Caco-2 (cell line): ENCODE measurements at regions not wholly inside any gene's neighbourhood (a gene's known extent, or its start where the extent isn't known, plus 50 kb on each side); places are given as distances from the start of the nearest gene placed in this dataset.

Experiments used
- BruUV-seq: library from RNA; stranded (reverse); fragments of 400-500 nt; replicated peaks from 2 replicates; lab custom pipeline; 2021; lab: Mats Ljungman, UMichigan
- CTCF ChIA-PET: fragments of 300-600 bp; sonication (Branson Sonifier 250); formaldehyde crosslinking; loops from one replicate; lab custom pipeline; 2022; ENCODE audit warnings: antibody characterized with exemption; lab: Charles Lee
- POLR2A ChIA-PET: fragments of 300-600 bp; sonication (Branson Sonifier 250); formaldehyde crosslinking; loops from one replicate; lab custom pipeline; 2022; ENCODE audit warnings: antibody characterized with exemption; lab: Charles Lee
- DNase-seq, 2 experiments: peaks; one replicate each; pipeline versions ENCODE4 v3.0.0 to v3.0.0-alpha.2; 2020 to 2022
- H3K27me3 ChIP-seq: replicated peaks from 2 replicates; pipeline ENCODE4 v1.6.0; 2011; ENCODE audit warnings: low read length; ENCODE audit not compliant: control insufficient read depth, insufficient read depth
- H3K36me3 ChIP-seq: 2 replicates; pipeline ENCODE4 v1.5.1; 2011; ENCODE audit warnings: low read length; ENCODE audit not compliant: control insufficient read depth, insufficient read depth
- H3K4me1 ChIP-seq: fragments of 250-450 bp; sonication (Bioruptor Pico); 2 replicates; pipeline ENCODE4 v1.5.1; 2020; ENCODE audit warnings: mild to moderate bottlenecking
- H3K4me3 ChIP-seq: 2 replicates; pipeline ENCODE4 v1.5.1; 2011; ENCODE audit warnings: low read depth, mild to moderate bottlenecking, control low read depth, low read length
- H3K9me3 ChIP-seq: fragments of 250-450 bp; sonication (Bioruptor Pico); 2 replicates; pipeline ENCODE4 v1.5.1; 2020; ENCODE audit warnings: mild to moderate bottlenecking, moderate library complexity
- H3K27ac Mint-ChIP-seq: one replicate; pipeline ENCODE4 v1.8.0; 2022; ENCODE audit warnings: mixed read lengths; ENCODE audit not compliant: unreplicated experiment
- H3K27me3 Mint-ChIP-seq: one replicate; pipeline ENCODE4 v1.8.0; 2022; ENCODE audit warnings: mixed read lengths; ENCODE audit not compliant: insufficient read depth, unreplicated experiment
- H3K36me3 Mint-ChIP-seq: one replicate; pipeline ENCODE4 v1.8.0; 2022; ENCODE audit warnings: mild to moderate bottlenecking, mixed read lengths; ENCODE audit not compliant: insufficient read depth, unreplicated experiment
- H3K4me1 Mint-ChIP-seq: one replicate; pipeline ENCODE4 v1.8.0; 2022; ENCODE audit warnings: low read depth, mixed read lengths; ENCODE audit not compliant: unreplicated experiment
- H3K4me3 Mint-ChIP-seq: one replicate; pipeline ENCODE4 v1.8.0; 2022; ENCODE audit warnings: mild to moderate bottlenecking, moderate library complexity, mixed read lengths; ENCODE audit not compliant: unreplicated experiment
- H3K9me3 Mint-ChIP-seq: one replicate; pipeline ENCODE4 v1.8.0; 2022; ENCODE audit warnings: mixed read lengths; ENCODE audit not compliant: unreplicated experiment
- CTCF ChIP-seq, 2 experiments: fragments of 200-600 bp in 1 of 2; IDR thresholded peaks; 1 replicate in 1 of 2; 2 replicates in 1 of 2; pipeline versions ENCODE4 v1.5.1 to v1.8.0; 2011 to 2022; ENCODE audit warnings: antibody characterized with exemption in 1 of 2, control low read depth in 1 of 2, inconsistent platforms in 1 of 2, low read depth in 1 of 2, low read length in 1 of 2, mild to moderate bottlenecking in 1 of 2, moderate library complexity in 1 of 2; ENCODE audit not compliant: insufficient read depth in 1 of 2, severe bottlenecking in 1 of 2, unreplicated experiment in 1 of 2
- intact Hi-C: fragments of 100-400 bp; cut with micrococcal nuclease; formaldehyde crosslinking; loops from one replicate; pipeline ENCODE4 v1.10.0; 2022; ENCODE audit not compliant: unreplicated experiment

DNA sequence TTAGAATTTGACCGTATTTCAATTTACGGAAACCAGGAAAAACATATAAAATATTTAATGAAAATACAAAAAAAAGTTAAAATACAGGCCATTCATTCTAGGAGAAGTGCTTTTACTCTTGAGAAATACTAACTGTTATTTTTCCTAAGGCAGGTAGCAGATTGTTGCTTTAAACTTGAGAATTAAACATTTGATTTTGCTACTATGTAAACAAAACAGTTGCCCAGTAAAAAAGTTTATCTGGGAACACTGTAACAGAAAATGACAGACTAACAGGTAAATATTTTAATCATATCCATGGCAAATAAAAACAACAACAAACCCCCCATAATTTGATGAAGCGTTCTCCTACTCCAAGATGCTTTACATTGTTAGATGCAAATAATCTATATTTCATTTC lies 350.5 kb downstream of the CRPPA start:
- Histone ChIP-seq H3K4me1 (no peaks in the 10 kb centered on the region), H3K27me3 (no peaks in the 10 kb centered on the region), H3K9me3 (no peaks in the 10 kb centered on the region), H3K36me3 (no peaks in the 10 kb centered on the region), H3K4me3 (no peak overlapping the region)
- no peak for DNase-seq
- ChIA-PET POLR2A (no interaction called here), CTCF (no interaction called here)
- Mint-ChIP-seq H3K27me3 (no peaks in the 10 kb centered on the region), H3K4me1 (no peaks in the 10 kb centered on the region), H3K4me3 (no peak overlapping the region), H3K9me3 (no peaks in the 10 kb centered on the region), H3K27ac (no peak overlapping the region), H3K36me3 (no peaks in the 10 kb centered on the region)
- no peak for TF ChIP-seq CTCF (IDR thresholded peaks at IDR 0.05; ENCODE audit: insufficient read depth in 1 of 2, low read depth in 1 of 2, low read length in 1 of 2, severe bottlenecking in 1 of 2, unreplicated experiment in 1 of 2)
- intact Hi-C loops = loop anchor here (1.0 to 10.0 kb wide), 6 partner anchors 349 to 1356 kb away; partner anchors contain the start of genes AGMO and MEOX2
- BruUV-seq = no TSS peak

DNA sequence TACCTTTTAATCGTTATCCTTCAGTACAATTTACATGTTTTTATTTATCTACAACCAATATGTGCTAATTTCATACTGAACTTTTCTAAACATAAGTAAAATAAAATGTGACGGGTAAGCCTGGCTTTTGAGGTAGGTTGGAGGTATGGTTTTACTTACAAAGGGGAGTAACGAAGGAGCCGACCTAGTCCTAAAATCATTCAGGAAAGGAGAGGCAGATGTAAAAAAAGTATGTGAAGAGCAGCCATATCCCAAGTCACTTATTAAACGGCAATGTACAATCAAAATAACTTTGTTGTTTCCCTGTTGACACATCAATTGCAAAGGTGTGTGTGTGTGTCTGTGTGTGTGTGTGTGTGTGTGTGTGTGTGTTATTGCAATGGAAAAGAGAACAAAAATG lies 351.3 kb downstream of the CRPPA start:
- Mint-ChIP-seq H3K27ac (no peak overlapping the region), H3K4me3 (no peak overlapping the region), H3K27me3 (no peaks in the 10 kb centered on the region), H3K36me3 (no peaks in the 10 kb centered on the region), H3K9me3 (no peaks in the 10 kb centered on the region), H3K4me1 (no peaks in the 10 kb centered on the region)
- CTCF ChIA-PET = interaction anchor here (0.6 kb wide), 2 partner anchors 214 to 612 kb away, joined by 3 read pairs; no protein-coding TSS in a partner anchor
- Histone ChIP-seq H3K4me3 (no peak overlapping the region), H3K4me1 (no peaks in the 10 kb centered on the region), H3K9me3 (no peaks in the 10 kb centered on the region), H3K36me3 (no peaks in the 10 kb centered on the region), H3K27me3 (no peaks in the 10 kb centered on the region)
- intact Hi-C loops = loop anchor here (5.0 to 10.0 kb wide), 4 partner anchors 348 to 1355 kb away; partner anchors contain the start of genes AGMO and MEOX2
- POLR2A ChIA-PET = no interaction called here
- BruUV-seq = no TSS peak
- no peak for DNase-seq
- TF ChIP-seq CTCF (IDR thresholded peaks at IDR 0.05; ENCODE audit: insufficient read depth in 1 of 2, low read depth in 1 of 2, low read length in 1 of 2, severe bottlenecking in 1 of 2, unreplicated experiment in 1 of 2) = no peak

- no peak overlapping the region for H3K27ac Mint-ChIP-seq
- Histone ChIP-seq H3K9me3 (no peaks in the 10 kb centered on the region), H3K36me3 (no peaks in the 10 kb centered on the region), H3K4me3 (no peak overlapping the region), H3K27me3 (no peaks in the 10 kb centered on the region), H3K4me1 (no peaks in the 10 kb centered on the region)
- ChIA-PET CTCF (no interaction called here), POLR2A (no interaction called here)
- H3K9me3 Mint-ChIP-seq = no peaks in the 10 kb centered on the region
- TF ChIP-seq CTCF (IDR thresholded peaks at IDR 0.05; ENCODE audit: insufficient read depth in 1 of 2, low read depth in 1 of 2, low read length in 1 of 2, severe bottlenecking in 1 of 2, unreplicated experiment in 1 of 2) = no peak
- no peaks in the 10 kb centered on the region for H3K4me1 Mint-ChIP-seq
- DNase-seq = no peak
- intact Hi-C loops = no loop called here
- H3K27me3 Mint-ChIP-seq = no peaks in the 10 kb centered on the region
- H3K36me3 Mint-ChIP-seq = no peaks in the 10 kb centered on the region
- H3K4me3 Mint-ChIP-seq = no peak overlapping the region
- no TSS peak for BruUV-seq
These were observed 353.2 kb downstream of the CRPPA start for GRCh38 chr7:16068183-16068582.
